ENCODE measurements at regions not wholly inside any gene's neighbourhood (a gene's known extent, or its start where the extent isn't known, plus 50 kb on each side); places are given as distances from the start of the nearest gene placed in this dataset.

- TF ChIP-seq CTCF (conservative IDR thresholded peaks at IDR 0.05 in 1 of 2, IDR thresholded peaks at IDR 0.05 in 1 of 2; ENCODE audit: low read depth in 1 of 2, low read length in 2 of 2) (peak; percentile 57 to 81), EZH2 (IDR thresholded peaks at IDR 0.05; ENCODE audit: low read length, missing control alignments) (no peak)
Measured at GRCh38 chr13:95494082-95494681, 58.3 kb upstream of the CLDN10 start.
